GM21447 (cell line): ENCODE measurements at regions not wholly inside any gene's neighbourhood (a gene's known extent, or its start where the extent isn't known, plus 50 kb on each side); places are given as distances from the start of the nearest gene placed in this dataset.
"Not testable (repeated sequence)": the region's sequence is repeated elsewhere in the genome, so short reads cannot be mapped to it uniquely, and the experiment has no call there.

ENCODE experiments used
- ATAC-seq: cut with Tn5 transposase; IDR thresholded peaks from one replicate; pipeline ENCODE4 v1.9.1; 2021; ENCODE audit not compliant: unreplicated experiment

DNA sequence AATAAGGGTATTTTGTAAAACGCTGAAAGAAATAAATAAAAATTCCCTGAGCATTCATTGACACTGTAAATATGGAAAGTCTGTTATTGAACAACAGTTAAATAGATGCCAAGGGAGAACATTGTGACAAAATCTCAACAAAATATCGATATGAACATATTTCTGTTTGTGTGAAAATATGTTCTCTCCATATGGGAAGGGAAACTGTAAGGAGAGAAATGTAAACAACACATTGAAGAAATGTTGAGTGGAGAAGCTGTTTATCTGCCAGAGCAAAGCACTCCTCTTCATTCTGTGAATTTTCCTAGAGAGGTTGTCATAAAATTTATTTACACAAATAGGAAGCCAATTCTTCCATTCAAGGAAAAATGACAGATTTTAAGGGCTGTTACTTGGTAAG lies 57.1 kb upstream of the EOMES start:
- no peak for ATAC-seq

DNA sequence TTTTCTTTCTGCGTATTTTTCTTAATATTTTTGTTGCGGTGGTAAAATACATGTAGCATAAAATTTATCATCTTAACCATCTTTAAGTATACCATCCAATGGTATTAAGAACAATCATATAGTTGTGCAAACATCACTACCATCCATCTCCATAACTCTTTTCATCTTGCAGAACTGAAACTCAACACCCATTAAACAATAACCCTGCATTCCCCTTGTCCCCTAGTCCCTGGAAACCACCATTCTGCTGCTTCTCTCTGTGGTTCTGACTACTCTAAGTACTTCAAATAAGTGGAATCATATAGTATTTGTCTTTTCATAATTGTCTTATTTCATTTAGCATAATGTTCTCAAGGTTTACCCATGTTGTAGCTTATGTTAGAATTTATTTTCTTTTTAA lies 67.3 kb upstream of the EOMES start:
- no peak for ATAC-seq

DNA sequence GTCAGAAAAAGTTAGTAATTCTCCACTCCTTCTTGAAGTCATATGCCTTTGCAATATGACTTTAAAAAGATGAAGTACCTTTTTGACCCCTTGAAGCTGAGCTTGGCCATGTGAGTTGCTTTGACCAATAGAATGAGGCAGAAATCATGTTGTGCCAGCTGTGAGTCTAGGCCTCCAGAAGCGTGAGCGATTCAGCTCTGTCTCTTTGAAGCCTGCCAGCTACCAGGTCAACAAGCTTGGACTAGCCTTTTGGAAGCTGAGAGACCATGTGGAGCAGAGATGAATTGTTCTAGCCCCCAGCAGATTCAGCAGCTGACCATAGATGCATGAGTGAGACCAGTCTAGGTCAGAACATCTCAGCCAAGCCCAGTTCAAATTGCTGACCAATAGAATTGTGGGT lies 69.8 kb upstream of the EOMES start:
- ATAC-seq: no peak

- ATAC-seq: no peak
These were observed 70.7 kb upstream of the EOMES start for GRCh38 chr3:27792869-27793268.

DNA sequence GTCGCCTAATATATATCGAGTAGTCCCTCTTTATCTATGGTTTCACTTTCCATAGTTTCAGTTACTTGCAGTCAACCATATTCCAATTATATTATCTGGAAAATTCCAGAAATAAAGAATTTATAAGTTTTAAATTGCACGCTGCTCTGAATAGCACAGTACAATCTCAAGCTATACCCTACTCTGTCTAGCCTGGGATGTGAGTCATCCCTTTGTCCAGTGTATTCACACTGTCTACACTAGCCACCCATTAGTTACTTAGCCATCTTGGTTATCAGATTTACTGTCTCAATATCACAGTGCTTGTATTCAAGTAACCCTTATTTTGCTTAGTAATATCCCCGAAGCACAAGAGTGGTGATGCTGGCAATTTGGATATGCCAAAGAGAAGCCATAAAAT lies 72.1 kb upstream of the EOMES start:
- ATAC-seq: no peak

GRCh38 chr3:27796365-27796875 lies 74.3 kb upstream of the EOMES start:
- ATAC-seq: no peak

DNA sequence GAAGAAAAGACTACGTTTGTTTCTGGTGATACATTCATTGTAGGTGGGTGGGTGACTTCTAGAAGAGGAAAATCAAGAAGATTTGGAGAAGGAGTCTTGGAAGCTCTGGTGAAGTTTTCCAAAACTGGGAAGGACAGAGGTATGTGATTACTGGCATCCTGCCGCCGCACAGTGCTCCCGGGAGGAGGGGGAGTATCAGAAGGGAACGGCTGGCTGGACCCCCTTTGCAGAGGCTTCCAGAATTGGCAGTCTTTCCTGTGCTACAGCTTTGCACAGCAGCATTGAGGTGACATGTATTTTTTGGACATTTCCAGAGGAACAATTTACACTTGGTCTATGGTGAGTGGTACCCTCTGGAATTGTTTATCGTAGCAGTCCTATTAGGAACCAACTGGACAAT lies 75.7 kb upstream of the EOMES start:
- no peak for ATAC-seq

- ATAC-seq: no peak
These were observed 78.1 kb upstream of the EOMES start for GRCh38 chr3:27800261-27800660.

- ATAC-seq: no peak
These were observed 80.3 kb upstream of the EOMES start for GRCh38 chr3:27802425-27802824.

GRCh38 chr3:27802849-27803248 lies 80.7 kb upstream of the EOMES start:
- no peak for ATAC-seq

GRCh38 chr3:27805282-27805681 lies 83.2 kb upstream of the EOMES start:
- no peak for ATAC-seq

- no peak for ATAC-seq
These were observed 91.1 kb upstream of the EOMES start for GRCh38 chr3:27813255-27813654.

GRCh38 chr3:27821609-27822008 lies 99.5 kb upstream of the EOMES start:
- ATAC-seq: not testable (repeated sequence)

DNA sequence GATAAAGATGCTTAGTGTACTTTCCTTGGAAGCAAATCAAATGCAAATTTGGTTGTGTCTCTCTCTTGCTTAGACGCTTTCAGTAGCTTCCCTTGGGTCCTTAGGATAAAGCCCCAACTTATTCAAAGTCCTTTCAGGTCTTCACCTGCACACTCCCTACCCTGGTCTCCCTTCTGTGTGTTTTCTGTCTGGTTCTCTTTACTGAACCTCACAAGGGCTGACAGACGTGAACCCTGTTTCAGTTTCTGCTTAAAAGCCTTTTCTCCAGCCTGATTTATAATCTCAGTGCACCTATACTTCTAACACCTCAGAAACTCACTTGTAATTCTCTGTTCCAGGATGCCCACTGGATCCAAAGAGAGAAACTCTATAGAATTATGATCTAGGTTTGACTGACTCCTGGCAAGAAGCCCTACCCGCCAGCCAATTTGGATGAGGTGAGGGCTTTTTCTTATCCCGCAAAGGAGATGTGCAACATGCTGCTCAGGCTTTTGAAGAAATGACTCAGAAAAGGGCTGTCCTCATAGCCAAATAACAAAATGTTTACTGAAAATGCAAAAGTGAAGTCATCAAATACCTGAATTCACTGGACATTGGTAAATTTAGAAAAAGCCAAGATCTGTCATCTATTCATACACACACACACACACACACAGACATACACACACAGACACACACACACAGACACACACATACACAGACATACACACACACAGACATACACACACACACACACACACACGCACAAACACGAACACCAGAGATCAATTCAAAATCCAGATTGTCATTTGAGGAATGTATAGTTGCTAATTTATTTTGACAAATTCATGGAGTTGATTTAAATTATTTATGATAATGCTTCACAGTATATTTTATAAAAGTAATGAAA lies 102.4 kb upstream of the EOMES start:
- ATAC-seq: no peak

- no peak for ATAC-seq
These were observed 104.3 kb upstream of the EOMES start for GRCh38 chr3:27826448-27826847.

- ATAC-seq: no peak
These were observed 104.9 kb upstream of the EOMES start for GRCh38 chr3:27827041-27827440.

GRCh38 chr3:27840807-27841594 lies 118.9 kb upstream of the EOMES start:
- no peak for ATAC-seq

DNA sequence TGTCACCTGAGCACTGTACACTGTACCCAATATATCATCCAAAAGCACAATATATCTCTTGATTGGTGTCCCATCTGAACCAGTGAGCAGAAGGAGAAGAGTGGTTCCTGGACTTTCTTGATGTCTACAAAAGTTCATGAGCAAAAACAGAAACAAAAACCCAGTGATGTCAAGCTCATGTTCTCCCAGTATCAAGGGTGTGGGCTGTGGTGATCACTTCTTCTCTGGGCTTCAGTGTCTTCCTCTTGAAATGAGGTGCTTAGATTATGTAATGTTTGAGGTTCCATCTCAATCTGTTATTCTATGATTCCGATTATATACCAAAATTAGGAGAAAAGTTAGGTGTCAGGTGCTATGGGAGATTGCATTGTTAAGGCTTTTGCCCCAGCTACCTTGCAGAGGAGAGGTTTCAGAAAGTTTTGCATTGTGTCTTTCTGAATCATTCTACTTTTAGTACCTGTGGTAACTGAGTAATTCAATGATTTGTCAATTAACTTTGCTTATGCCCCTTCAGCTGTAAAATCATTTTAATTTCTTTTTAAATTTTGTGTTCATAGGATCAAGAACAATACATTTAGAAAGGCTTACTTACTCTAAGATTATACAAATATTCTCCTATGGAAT lies 122.0 kb upstream of the EOMES start:
- no peak for ATAC-seq

DNA sequence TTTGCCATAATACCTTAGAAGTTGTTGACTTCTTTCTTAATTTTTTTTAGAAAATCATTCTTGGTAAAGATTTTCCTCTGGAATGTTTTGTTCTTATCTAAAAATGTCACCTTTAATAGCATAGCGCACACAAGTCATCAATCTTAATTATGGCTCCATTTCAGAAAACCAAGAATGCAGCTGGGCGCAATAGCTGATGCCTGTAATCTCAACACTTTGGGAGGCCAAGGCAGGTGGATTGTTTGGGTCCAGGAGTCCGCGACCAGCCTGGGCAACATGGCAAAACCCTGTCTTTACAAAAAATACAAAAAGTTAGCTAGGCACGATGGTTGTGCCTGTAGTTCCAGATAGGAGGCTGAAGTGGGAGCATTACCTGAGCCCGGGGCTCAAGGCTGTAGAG lies 125.6 kb upstream of the EOMES start:
- no peak for ATAC-seq

- no peak for ATAC-seq
These were observed 126.7 kb upstream of the EOMES start for GRCh38 chr3:27848826-27849225.

GRCh38 chr3:27859821-27860220 lies 137.7 kb upstream of the EOMES start:
- ATAC-seq: no peak
